GM21786 (cell line): ENCODE measurements at regions not wholly inside any gene's neighbourhood (a gene's known extent, or its start where the extent isn't known, plus 50 kb on each side); places are given as distances from the start of the nearest gene placed in this dataset.
"Not testable (repeated sequence)": the region's sequence is repeated elsewhere in the genome, so short reads cannot be mapped to it uniquely, and the experiment has no call there.

Experiments used
- ATAC-seq: cut with Tn5 transposase; IDR thresholded peaks from one replicate; pipeline ENCODE4 v1.9.1; 2021; ENCODE audit not compliant: unreplicated experiment

- no peak for ATAC-seq
Measured at GRCh38 chrX:65331371-65331770, 203.2 kb downstream of the LAS1L start.

- no peak for ATAC-seq
Measured at GRCh38 chrX:65300104-65300809, 234.3 kb downstream of the LAS1L start.

- not testable (repeated sequence) for ATAC-seq
Measured at GRCh38 chrX:65282905-65283304, 251.7 kb downstream of the LAS1L start.

GRCh38 chrX:65273152-65273551 lies 261.4 kb downstream of the LAS1L start:
- ATAC-seq = no peak

- no peak for ATAC-seq
Measured at GRCh38 chrX:65266482-65266881, 268.1 kb downstream of the LAS1L start.

GRCh38 chrX:65253817-65254216 lies 277.6 kb upstream of the ZC4H2 start:
- ATAC-seq = no peak

GRCh38 chrX:65241059-65241721 lies 264.9 kb upstream of the ZC4H2 start:
- no peak for ATAC-seq

GRCh38 chrX:65203545-65203944 lies 227.3 kb upstream of the ZC4H2 start:
- no peak for ATAC-seq

GRCh38 chrX:65196758-65197360 lies 220.6 kb upstream of the ZC4H2 start:
- no peak for ATAC-seq

- no peak for ATAC-seq
Measured at GRCh38 chrX:65195621-65196020, 219.4 kb upstream of the ZC4H2 start.

GRCh38 chrX:65194547-65194946 lies 218.3 kb upstream of the ZC4H2 start:
- ATAC-seq = no peak

- ATAC-seq = not testable (repeated sequence)
Measured at GRCh38 chrX:65163325-65163724, 187.1 kb upstream of the ZC4H2 start.

- no peak for ATAC-seq
Measured at GRCh38 chrX:65148232-65148631, 172.0 kb upstream of the ZC4H2 start.

- ATAC-seq = no peak
Measured at GRCh38 chrX:65136424-65136823, 160.2 kb upstream of the ZC4H2 start.

- no peak for ATAC-seq
Measured at GRCh38 chrX:65127842-65128241, 151.6 kb upstream of the ZC4H2 start.

- ATAC-seq = no peak
Measured at GRCh38 chrX:65098851-65099250, 122.6 kb upstream of the ZC4H2 start.

GRCh38 chrX:65093658-65094057 lies 117.4 kb upstream of the ZC4H2 start:
- ATAC-seq = no peak

GRCh38 chrX:65073233-65073632 lies 97.0 kb upstream of the ZC4H2 start:
- ATAC-seq = no peak

- no peak for ATAC-seq
Measured at GRCh38 chrX:65072590-65072989, 96.3 kb upstream of the ZC4H2 start.

- ATAC-seq = not testable (repeated sequence)
Measured at GRCh38 chrX:65058626-65059025, 82.4 kb upstream of the ZC4H2 start.

GRCh38 chrX:65045001-65045400 lies 68.8 kb upstream of the ZC4H2 start:
- ATAC-seq = no peak

GRCh38 chrX:65035446-65035770 lies 59.2 kb upstream of the ZC4H2 start:
- ATAC-seq = peak; percentile 34
